IMR-90 (cell line): ENCODE measurements at regions not wholly inside any gene's neighbourhood (a gene's known extent, or its start where the extent isn't known, plus 50 kb on each side); places are given as distances from the start of the nearest gene placed in this dataset.

Experiments used
- CEBPB ChIP-seq: IDR thresholded peaks from 2 replicates; pipeline ENCODE4 v1.6.1; 2012; ENCODE audit warnings: low read depth, low read length, improper control_type of control experiment
- CTCF ChIP-seq: conservative IDR thresholded peaks from 2 replicates; pipeline ENCODE4 v1.5.1; 2012; ENCODE audit warnings: mild to moderate bottlenecking, low read depth, low read length, improper control_type of control experiment
- FOS ChIP-seq: fragments of 150-350 bp; IDR thresholded peaks from 2 replicates; pipeline ENCODE4 v1.6.1; 2016; ENCODE audit warnings: low read depth, low read length
- MAFK ChIP-seq: IDR thresholded peaks from 2 replicates; pipeline ENCODE4 v1.6.1; 2012; ENCODE audit warnings: low read depth, low read length, improper control_type of control experiment
- MXI1 ChIP-seq: IDR thresholded peaks from 2 replicates; pipeline ENCODE4 v1.6.1; 2012; ENCODE audit warnings: low read depth, mild to moderate bottlenecking, low read length, moderate library complexity, borderline replicate concordance
- POLR2A ChIP-seq: IDR thresholded peaks from 2 replicates; pipeline ENCODE4 v1.6.1; 2012; ENCODE audit warnings: mild to moderate bottlenecking, low read depth, low read length
- RCOR1 ChIP-seq: IDR thresholded peaks from 2 replicates; pipeline ENCODE4 v1.6.1; 2012; ENCODE audit warnings: mild to moderate bottlenecking, low read length, improper control_type of control experiment; ENCODE audit not compliant: insufficient replicate concordance
- SMC3 ChIP-seq: fragments of 150-350 bp; IDR thresholded peaks from 2 replicates; pipeline ENCODE4 v1.6.1; 2016; ENCODE audit warnings: low read depth, mild to moderate bottlenecking, antibody characterized with exemption, low read length, moderate library complexity

DNA sequence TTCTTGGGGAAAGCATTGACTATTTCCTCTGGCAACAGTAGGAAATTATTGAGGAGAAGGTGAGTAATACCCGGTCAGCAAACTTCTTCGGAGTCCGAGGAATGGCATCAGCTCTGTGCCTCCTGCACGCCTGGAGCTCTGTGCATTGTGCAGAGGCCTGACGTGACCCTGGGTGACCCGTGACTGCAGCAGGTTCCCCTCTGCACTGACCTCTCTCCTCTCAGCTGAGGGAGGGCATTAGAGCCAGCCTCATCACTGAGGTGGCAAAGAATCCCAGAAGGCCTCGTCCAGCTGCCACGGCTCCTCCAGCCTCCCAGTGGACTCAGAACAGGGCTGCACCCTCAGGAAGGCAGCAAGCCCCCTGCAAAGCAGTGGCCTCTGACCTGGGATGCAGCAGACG, 502.9 kb downstream of the CD83 start:
- TF ChIP-seq CTCF (no peak), CEBPB (no peak), SMC3 (no peak), POLR2A (no peak), RCOR1 (no peak), FOS (no peak), MXI1 (no peak), MAFK (no peak)
